BE2C (cell line): ENCODE measurements at regions not wholly inside any gene's neighbourhood (a gene's known extent, or its start where the extent isn't known, plus 50 kb on each side); places are given as distances from the start of the nearest gene placed in this dataset.
"Not testable (repeated sequence)": the region's sequence is repeated elsewhere in the genome, so short reads cannot be mapped to it uniquely, and the experiment has no call there.

Source experiments
- DNase-seq: peaks from one replicate; pipeline ENCODE4 v3.0.0-alpha.2; 2020
- H3K27me3 ChIP-seq: fragments of 250-450 bp; sonication (Bioruptor Pico); 2 replicates; pipeline ENCODE4 v1.5.1; 2020; ENCODE audit warnings: mild to moderate bottlenecking
- H3K36me3 ChIP-seq: fragments of 250-450 bp; sonication (Bioruptor Pico); 2 replicates; pipeline ENCODE4 v1.5.1; 2020; ENCODE audit warnings: mild to moderate bottlenecking
- H3K4me1 ChIP-seq: fragments of 250-450 bp; sonication (Bioruptor Pico); 2 replicates; pipeline ENCODE4 v1.5.1; 2020
- H3K4me3 ChIP-seq: 2 replicates; pipeline ENCODE4 v1.5.1; 2011; ENCODE audit warnings: low read depth, low read length
- H3K9me3 ChIP-seq: fragments of 250-450 bp; sonication (Bioruptor Pico); 2 replicates; pipeline ENCODE4 v1.5.1; 2020
- TF ChIP-seq, protein P1 (sequence below): IDR thresholded peaks from 2 replicates; pipeline ENCODE4 v1.5.1; 2012; ENCODE audit warnings: mild to moderate bottlenecking, low read depth, low read length

DNA sequence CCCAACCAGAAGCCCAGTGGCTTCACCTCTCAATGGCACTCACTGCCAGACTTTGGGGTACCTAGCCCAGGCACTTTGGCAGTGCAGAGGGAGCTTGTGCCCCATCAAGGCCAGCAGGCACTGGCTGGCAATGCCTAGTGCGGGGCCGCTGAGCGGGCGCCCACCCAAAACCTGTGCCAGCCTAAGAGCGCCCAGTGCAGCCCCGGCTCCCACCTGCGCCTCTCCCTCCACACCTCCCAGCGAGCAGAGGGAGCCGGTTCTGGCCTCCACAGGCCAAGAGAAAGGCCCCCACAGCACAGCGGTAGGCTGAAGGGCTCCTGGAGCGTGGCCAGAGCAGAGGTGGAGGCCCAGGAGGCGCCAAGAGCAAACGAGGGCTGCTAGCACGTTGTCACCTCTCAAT, 930.8 kb downstream of the IPMK start:
- H3K4me1 ChIP-seq: no peaks in the 10 kb centered on the region
- H3K36me3 ChIP-seq: no peaks in the 10 kb centered on the region
- H3K27me3 ChIP-seq: no peaks in the 10 kb centered on the region
- no peak for DNase-seq
- H3K9me3 ChIP-seq: no peaks in the 10 kb centered on the region; the same call in 1 of the 2 replicates
- H3K4me3 ChIP-seq: no peak overlapping the region
- TF ChIP-seq, protein P1, sequence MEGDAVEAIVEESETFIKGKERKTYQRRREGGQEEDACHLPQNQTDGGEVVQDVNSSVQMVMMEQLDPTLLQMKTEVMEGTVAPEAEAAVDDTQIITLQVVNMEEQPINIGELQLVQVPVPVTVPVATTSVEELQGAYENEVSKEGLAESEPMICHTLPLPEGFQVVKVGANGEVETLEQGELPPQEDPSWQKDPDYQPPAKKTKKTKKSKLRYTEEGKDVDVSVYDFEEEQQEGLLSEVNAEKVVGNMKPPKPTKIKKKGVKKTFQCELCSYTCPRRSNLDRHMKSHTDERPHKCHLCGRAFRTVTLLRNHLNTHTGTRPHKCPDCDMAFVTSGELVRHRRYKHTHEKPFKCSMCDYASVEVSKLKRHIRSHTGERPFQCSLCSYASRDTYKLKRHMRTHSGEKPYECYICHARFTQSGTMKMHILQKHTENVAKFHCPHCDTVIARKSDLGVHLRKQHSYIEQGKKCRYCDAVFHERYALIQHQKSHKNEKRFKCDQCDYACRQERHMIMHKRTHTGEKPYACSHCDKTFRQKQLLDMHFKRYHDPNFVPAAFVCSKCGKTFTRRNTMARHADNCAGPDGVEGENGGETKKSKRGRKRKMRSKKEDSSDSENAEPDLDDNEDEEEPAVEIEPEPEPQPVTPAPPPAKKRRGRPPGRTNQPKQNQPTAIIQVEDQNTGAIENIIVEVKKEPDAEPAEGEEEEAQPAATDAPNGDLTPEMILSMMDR: no peak

DNA sequence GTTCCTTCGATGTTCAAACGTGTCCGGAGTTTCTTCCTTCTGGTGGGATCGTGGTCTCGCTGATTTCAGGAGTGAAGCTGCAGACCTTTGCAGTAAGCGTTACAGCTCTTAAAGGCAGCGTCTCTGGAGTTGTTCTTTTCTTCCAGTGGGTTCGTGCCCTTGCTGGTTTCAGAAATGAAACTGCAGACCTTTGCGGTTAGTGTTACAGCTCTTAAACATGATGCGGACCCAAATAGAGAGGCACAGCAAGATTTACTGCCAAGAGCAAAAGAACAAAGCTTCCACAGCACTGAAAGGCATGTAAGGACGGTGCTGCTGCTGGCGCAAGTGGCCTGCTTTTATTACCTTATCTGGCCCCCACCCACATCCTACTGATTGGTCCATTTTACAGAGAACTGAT, 931.4 kb downstream of the IPMK start:
- TF ChIP-seq, protein P1: no peak
- Histone ChIP-seq H3K36me3 (no peaks in the 10 kb centered on the region), H3K9me3 (no peaks in the 10 kb centered on the region; the same call in 1 of the 2 replicates), H3K4me3 (no peak overlapping the region), H3K4me1 (no peaks in the 10 kb centered on the region), H3K27me3 (no peaks in the 10 kb centered on the region)
- no peak for DNase-seq

DNA sequence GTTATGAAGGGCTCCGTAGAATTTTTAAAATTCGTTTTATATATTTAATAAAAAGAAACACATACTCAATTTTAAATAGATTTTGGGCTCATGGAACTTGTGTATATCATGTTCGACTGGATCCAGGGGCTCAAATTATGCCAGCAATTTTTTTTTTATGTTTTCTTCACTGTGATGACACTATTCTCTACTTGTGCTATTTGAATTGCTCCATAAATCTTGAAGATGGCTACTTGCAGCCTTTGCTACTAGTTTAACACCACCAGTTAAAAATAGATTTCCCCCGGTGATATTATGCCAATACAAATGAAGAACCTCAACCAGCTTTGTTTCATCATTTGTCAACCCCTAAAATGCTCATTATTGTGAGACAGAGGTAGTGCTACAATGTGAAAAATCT, 933.2 kb downstream of the IPMK start:
- H3K4me1 ChIP-seq: no peaks in the 10 kb centered on the region
- H3K36me3 ChIP-seq: no peaks in the 10 kb centered on the region
- DNase-seq: no peak
- TF ChIP-seq, protein P1: no peak
- H3K9me3 ChIP-seq: no peaks in the 10 kb centered on the region; the same call in 1 of the 2 replicates
- H3K4me3 ChIP-seq: no peak overlapping the region
- no peaks in the 10 kb centered on the region for H3K27me3 ChIP-seq

DNA sequence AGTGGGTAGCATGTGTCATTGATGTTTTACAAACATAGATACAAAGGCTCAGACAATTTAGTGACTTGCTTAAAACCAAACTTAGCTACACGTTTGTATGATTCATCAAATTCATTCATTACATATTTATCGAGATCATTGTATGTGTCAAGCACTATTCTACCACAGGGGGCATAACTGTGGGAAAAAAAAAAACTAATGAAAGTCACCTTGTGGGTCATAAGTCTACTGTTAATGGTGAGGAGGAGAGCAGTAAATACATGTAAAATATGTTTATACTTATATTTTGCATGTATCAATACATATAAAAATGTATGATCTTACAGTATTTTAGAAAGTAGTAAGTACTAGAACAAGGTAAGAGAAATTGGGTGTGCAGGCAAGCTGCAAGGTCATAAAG, 933.8 kb downstream of the IPMK start:
- no peaks in the 10 kb centered on the region; the same call in 1 of the 2 replicates for H3K9me3 ChIP-seq
- H3K27me3 ChIP-seq: no peaks in the 10 kb centered on the region
- TF ChIP-seq, protein P1: no peak
- H3K4me1 ChIP-seq: no peaks in the 10 kb centered on the region
- no peak overlapping the region for H3K4me3 ChIP-seq
- no peaks in the 10 kb centered on the region for H3K36me3 ChIP-seq
- no peak for DNase-seq

DNA sequence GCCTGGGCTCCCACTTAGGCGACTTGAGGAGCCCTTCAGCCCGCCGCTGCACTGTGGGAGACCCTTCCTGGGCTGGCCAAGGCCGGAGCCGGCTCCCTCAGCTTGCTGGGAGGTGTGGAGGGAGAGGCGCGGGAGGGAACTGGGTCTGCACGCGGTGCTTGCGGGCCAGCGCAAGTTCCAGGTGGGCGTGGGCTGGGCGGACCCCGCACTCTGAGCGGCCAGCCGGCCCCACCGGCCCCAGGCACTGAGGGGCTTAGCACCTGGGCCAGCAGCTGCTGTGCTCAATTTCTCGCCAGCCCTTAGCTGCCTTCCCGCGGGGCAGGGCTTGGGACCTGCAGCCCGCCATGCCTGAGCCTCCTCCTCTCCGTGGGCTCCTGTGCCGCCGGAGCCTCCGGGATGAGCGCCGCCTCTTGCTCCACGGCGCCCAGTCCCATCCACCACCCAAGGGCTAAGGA, 946.3 kb downstream of the IPMK start:
- H3K36me3 ChIP-seq, DNase-seq, H3K27me3 ChIP-seq, H3K9me3 ChIP-seq, H3K4me1 ChIP-seq, H3K4me3 ChIP-seq: not testable (repeated sequence)

DNA sequence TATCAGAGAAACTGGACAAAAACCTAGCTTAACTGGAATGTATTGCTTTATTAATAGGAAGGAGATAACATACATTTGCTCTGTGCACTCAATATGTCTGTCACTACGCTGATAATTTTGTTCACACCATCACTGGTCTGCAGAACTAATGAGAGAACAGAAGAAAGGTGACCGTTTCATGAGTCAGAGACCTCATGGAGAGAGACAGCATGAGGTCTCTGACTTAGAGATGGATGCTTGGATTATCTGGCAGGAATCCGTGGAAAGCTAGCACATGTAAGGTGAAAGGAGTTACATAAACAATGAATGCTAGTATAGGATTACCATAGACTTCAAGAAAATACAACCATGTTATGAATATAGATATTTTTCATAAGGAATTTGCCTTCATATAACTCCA, 947.3 kb downstream of the IPMK start:
- no peaks in the 10 kb centered on the region for H3K9me3 ChIP-seq
- no peaks in the 10 kb centered on the region for H3K36me3 ChIP-seq
- TF ChIP-seq, protein P1: no peak
- no peak overlapping the region for H3K4me3 ChIP-seq
- H3K4me1 ChIP-seq: no peaks in the 10 kb centered on the region
- no peak for DNase-seq
- H3K27me3 ChIP-seq: peaks cover 3% of the 10 kb centered on the region

DNA sequence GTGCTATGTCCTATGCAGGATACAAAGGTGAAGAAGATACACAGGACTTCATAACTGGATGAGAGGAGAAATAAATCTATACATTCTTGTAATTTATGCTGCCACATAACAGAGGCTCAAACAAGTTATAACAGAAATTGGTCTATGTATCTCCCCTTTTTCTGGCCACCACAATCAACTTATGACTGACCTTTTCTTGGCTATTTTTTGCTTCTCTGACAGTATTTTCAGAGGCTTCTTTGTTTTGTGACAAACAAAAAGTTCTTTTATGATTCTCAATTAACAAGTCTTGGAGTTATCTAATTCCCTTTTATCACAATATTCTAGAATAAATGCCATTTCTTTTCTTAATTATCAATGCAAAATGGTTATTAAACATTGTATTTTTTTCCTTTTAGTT, 953.0 kb upstream of the ZWINT start:
- TF ChIP-seq, protein P1: no peak
- Histone ChIP-seq H3K36me3 (no peaks in the 10 kb centered on the region), H3K4me1 (no peaks in the 10 kb centered on the region), H3K27me3 (peaks cover 6% of the 10 kb centered on the region), H3K4me3 (no peak overlapping the region), H3K9me3 (no peaks in the 10 kb centered on the region)
- DNase-seq: no peak
